H1 (cell line): ENCODE measurements at regions not wholly inside any gene's neighbourhood (a gene's known extent, or its start where the extent isn't known, plus 50 kb on each side); places are given as distances from the start of the nearest gene placed in this dataset.

Experiments
- CTCF ChIA-PET: fragments of 300-600 bp; sonication (Branson Sonifier 250); formaldehyde crosslinking; loops from one replicate; lab custom pipeline; 2021; ENCODE audit not compliant: partially characterized antibody; lab: Charles Lee
- POLR2A ChIA-PET: fragments of 300-600 bp; sonication (Branson Sonifier 250); formaldehyde crosslinking; loops from one replicate; lab custom pipeline; 2021; ENCODE audit warnings: inconsistent platforms; ENCODE audit not compliant: partially characterized antibody; lab: Charles Lee
- DNase-seq, 2 experiments: peaks; one replicate each; pipeline versions ENCODE4 v3.0.0 to v3.0.0-alpha.2; 2010 to 2022; ENCODE audit warnings: low spot score in 2 of 2, low read depth in 1 of 2, mixed read lengths in 1 of 2
- FAIRE-seq: peaks from 2 replicates; lab custom pipeline; 2011; peaks lifted over from hg19 to GRCh38; lab: Jason Lieb, UNC
- H2AFZ ChIP-seq: 2 replicates; pipeline ENCODE4 v1.8.1; 2012; ENCODE audit warnings: low read length, inconsistent platforms
- H2AK5ac ChIP-seq: 2 replicates; pipeline ENCODE4 v1.6.1; 2013; ENCODE audit warnings: low read depth, low read length
- H2BK120ac ChIP-seq: replicated peaks from 2 replicates; pipeline ENCODE3; 2013; ENCODE audit warnings: low read depth, low read length, inconsistent platforms
- H2BK12ac ChIP-seq: 2 replicates; pipeline ENCODE4 v1.6.1; 2013; ENCODE audit warnings: low read depth, low read length
- H2BK15ac ChIP-seq: 2 replicates; pipeline ENCODE4 v1.6.1; 2013; ENCODE audit warnings: low read length
- H2BK20ac ChIP-seq: 2 replicates; pipeline ENCODE4 v1.6.1; 2013; ENCODE audit warnings: low read length
- H2BK5ac ChIP-seq: 2 replicates; pipeline ENCODE4 v1.6.1; 2013; ENCODE audit warnings: low read depth, low read length
- H3K14ac ChIP-seq: 2 replicates; pipeline ENCODE4 v1.6.1; 2013; ENCODE audit warnings: inconsistent platforms; ENCODE audit not compliant: insufficient read length
- H3K18ac ChIP-seq: 2 replicates; pipeline ENCODE4 v1.6.1; 2013; ENCODE audit warnings: low read length; ENCODE audit errors: extremely low read depth
- H3K23ac ChIP-seq: 2 replicates; pipeline ENCODE4 v1.6.1; 2013; ENCODE audit warnings: inconsistent platforms; ENCODE audit not compliant: insufficient read length
- H3K23me2 ChIP-seq: 2 replicates; pipeline ENCODE4 v1.6.1; 2013; ENCODE audit warnings: low read depth, low read length
- H3K27ac ChIP-seq: 2 replicates; pipeline ENCODE4 v1.6.1; 2011; ENCODE audit warnings: low read depth, low read length, inconsistent platforms
- H3K27me3 ChIP-seq, 4 experiments: replicated peaks in 1 of 4; 1 replicate in 1 of 4; 2 replicates in 3 of 4; pipeline versions ENCODE4 v1.6.1 to v1.8.1; 2011 to 2013; ENCODE audit warnings: low read length in 3 of 4, mild to moderate bottlenecking in 3 of 4, inconsistent platforms in 2 of 4, mixed read lengths in 2 of 4, moderate library complexity in 1 of 4; ENCODE audit not compliant: control insufficient read depth in 3 of 4, insufficient read depth in 3 of 4; ENCODE audit errors: extremely low read depth in 1 of 4
- H3K36me3 ChIP-seq, 4 experiments: 2 replicates each; pipeline versions ENCODE4 v1.6.1 to v1.8.1; 2011 to 2013; ENCODE audit warnings: mild to moderate bottlenecking in 4 of 4, low read length in 3 of 4, moderate library complexity in 2 of 4, control low read depth in 1 of 4, inconsistent platforms in 1 of 4; ENCODE audit not compliant: insufficient read depth in 4 of 4, control insufficient read depth in 2 of 4
- H3K4ac ChIP-seq: replicated peaks from 2 replicates; pipeline ENCODE3; 2013; ENCODE audit warnings: low read length, low read depth, mixed read lengths, inconsistent platforms; ENCODE audit not compliant: insufficient read length
- H3K4me1 ChIP-seq, 4 experiments: replicated peaks in 1 of 4; 1 replicate in 1 of 4; 2 replicates in 3 of 4; pipeline versions ENCODE4 v1.6.1 to v1.8.1; 2011 to 2013; ENCODE audit warnings: low read length in 3 of 4, inconsistent platforms in 2 of 4, mixed read lengths in 1 of 4; ENCODE audit not compliant: insufficient read depth in 4 of 4, control insufficient read depth in 3 of 4
- H3K4me2 ChIP-seq, 2 experiments: 2 replicates each; pipeline versions ENCODE4 v1.6.1 to v1.8.1; 2011 to 2013; ENCODE audit warnings: low read depth in 2 of 2, low read length in 2 of 2, control low read depth in 1 of 2, inconsistent platforms in 1 of 2, mild to moderate bottlenecking in 1 of 2; ENCODE audit not compliant: insufficient read depth in 1 of 2
- H3K4me3 ChIP-seq, 4 experiments: fragments of 200-600, 300-600 bp in 1 of 4; sonication (generic), shearing (Covaris generic), sonication (Bioruptor Twin) in 1 of 4; 2 replicates each; pipeline versions ENCODE4 v1.5.1 to v1.8.1; 2011 to 2016; ENCODE audit warnings: low read length in 4 of 4, low read depth in 3 of 4, control low read depth in 2 of 4, inconsistent platforms in 2 of 4, mild to moderate bottlenecking in 2 of 4, mixed read lengths in 1 of 4, moderate library complexity in 1 of 4; ENCODE audit not compliant: insufficient read depth in 2 of 4; ENCODE audit errors: extremely low read depth in 1 of 4
- H3K56ac ChIP-seq: replicated peaks from 2 replicates; pipeline ENCODE3; 2013; ENCODE audit warnings: low read depth, mild to moderate bottlenecking, mixed read lengths, low read length, inconsistent platforms; ENCODE audit not compliant: insufficient read length
- H3K79me1 ChIP-seq: 2 replicates; pipeline ENCODE4 v1.6.1; 2013; ENCODE audit warnings: low read depth, low read length, control low read depth
- H3K79me2 ChIP-seq, 2 experiments: 2 replicates each; pipeline versions ENCODE4 v1.6.1 to v1.8.1; 2012 to 2013; ENCODE audit warnings: low read length in 2 of 2, mild to moderate bottlenecking in 2 of 2, inconsistent platforms in 1 of 2; ENCODE audit not compliant: insufficient read depth in 2 of 2, control insufficient read depth in 1 of 2
- H3K9ac ChIP-seq, 4 experiments: replicated peaks in 1 of 4; 1 replicate in 1 of 4; 2 replicates in 3 of 4; pipeline versions ENCODE4 v1.6.1 to v1.8.1; 2011 to 2013; ENCODE audit warnings: low read depth in 3 of 4, low read length in 3 of 4, control low read depth in 2 of 4, mild to moderate bottlenecking in 2 of 4, moderate library complexity in 2 of 4, inconsistent platforms in 1 of 4; ENCODE audit errors: extremely low read depth in 1 of 4
- H3K9me3 ChIP-seq, 2 experiments: 2 replicates each; pipeline versions ENCODE4 v1.6.1 to v1.8.1; 2012 to 2013; ENCODE audit warnings: mild to moderate bottlenecking in 2 of 2, moderate library complexity in 2 of 2, control low read depth in 1 of 2, inconsistent platforms in 1 of 2, low read depth in 1 of 2, low read length in 1 of 2, mixed read lengths in 1 of 2; ENCODE audit not compliant: insufficient read depth in 2 of 2
- H4K20me1 ChIP-seq, 2 experiments: replicated peaks in 1 of 2; 2 replicates each; pipeline versions ENCODE3 to v1.8.1; 2011 to 2013; ENCODE audit warnings: inconsistent platforms in 2 of 2, low read length in 2 of 2, mild to moderate bottlenecking in 1 of 2; ENCODE audit not compliant: insufficient read depth in 2 of 2, control insufficient read depth in 1 of 2
- H4K5ac ChIP-seq: 2 replicates; pipeline ENCODE4 v1.6.1; 2013; ENCODE audit warnings: low read length, low read depth, mixed read lengths, inconsistent platforms; ENCODE audit not compliant: insufficient read length
- H4K8ac ChIP-seq: 2 replicates; pipeline ENCODE4 v1.8.0; 2013; ENCODE audit warnings: mild to moderate bottlenecking, moderate library complexity, low read length, inconsistent platforms; ENCODE audit not compliant: insufficient read depth; ENCODE audit errors: extremely low read depth
- H4K91ac ChIP-seq: replicated peaks from 2 replicates; pipeline ENCODE3; 2013; ENCODE audit warnings: low read length, mixed read lengths, inconsistent platforms; ENCODE audit not compliant: insufficient read length
- ATF3 ChIP-seq: IDR thresholded peaks from 2 replicates; pipeline ENCODE4 v1.6.1; 2011; ENCODE audit warnings: low read depth, mild to moderate bottlenecking, low read length; ENCODE audit not compliant: insufficient read depth
- CBX8 ChIP-seq: fragments of 300-800, 300-1000 bp; sonication (generic); IDR thresholded peaks from 2 replicates; pipeline ENCODE4 v1.7.1; 2016; ENCODE audit warnings: low read depth, low read length, borderline replicate concordance
- GABPA ChIP-seq: IDR thresholded peaks from 2 replicates; pipeline ENCODE4 v1.6.1; 2011; ENCODE audit warnings: mild to moderate bottlenecking, low read length, moderate library complexity, borderline replicate concordance; ENCODE audit not compliant: insufficient read depth
- HDAC2 ChIP-seq, 2 experiments: fragments of 300-600 bp in 1 of 2; sonication (generic) in 1 of 2; IDR thresholded peaks; 2 replicates each; pipeline ENCODE4 v1.6.1; 2011 to 2012; ENCODE audit warnings: low read depth in 2 of 2, low read length in 2 of 2, mild to moderate bottlenecking in 2 of 2, moderate library complexity in 2 of 2, borderline replicate concordance in 1 of 2, inconsistent platforms in 1 of 2
- KDM1A ChIP-seq: fragments of 200-600, 300-600 bp; sonication (generic); IDR thresholded peaks from 2 replicates; pipeline ENCODE4 v1.7.1; 2016; ENCODE audit warnings: mild to moderate bottlenecking, low read length, borderline replicate concordance
- KDM5A ChIP-seq: fragments of 200-600 bp; IDR thresholded peaks from 2 replicates; pipeline ENCODE4 v1.7.1; 2012; ENCODE audit warnings: mild to moderate bottlenecking, low read length, inconsistent platforms, mixed read lengths
- NANOG ChIP-seq: IDR thresholded peaks from 2 replicates; pipeline ENCODE4 v1.6.1; 2011; ENCODE audit warnings: low read length, low read depth, mild to moderate bottlenecking, inconsistent platforms; ENCODE audit not compliant: insufficient read depth, poor library complexity, severe bottlenecking
- NRF1 ChIP-seq: IDR thresholded peaks from 2 replicates; pipeline ENCODE4 v1.6.1; 2011; ENCODE audit warnings: mild to moderate bottlenecking, low read depth, low read length, improper control_type of control experiment
- POLR2A ChIP-seq, 2 experiments: IDR thresholded peaks; 1 replicate in 1 of 2; 2 replicates in 1 of 2; pipeline ENCODE4 v1.6.1; 2011; ENCODE audit warnings: low read depth in 2 of 2, low read length in 2 of 2, mild to moderate bottlenecking in 2 of 2; ENCODE audit errors: control extremely low read depth in 1 of 2
- POU5F1 ChIP-seq: IDR thresholded peaks from 2 replicates; pipeline ENCODE4 v1.6.1; 2011; ENCODE audit warnings: low read depth, mild to moderate bottlenecking, low read length, moderate library complexity
- SIX5 ChIP-seq: IDR thresholded peaks from 2 replicates; pipeline ENCODE4 v1.6.1; 2011; ENCODE audit warnings: mild to moderate bottlenecking, low read depth, low read length
- SRF ChIP-seq: IDR thresholded peaks from 2 replicates; pipeline ENCODE4 v1.6.1; 2011; ENCODE audit warnings: mild to moderate bottlenecking, low read depth, low read length, moderate library complexity
- SUZ12 ChIP-seq: fragments of 200-600 bp; sonication (generic); IDR thresholded peaks from 2 replicates; pipeline ENCODE4 v1.6.1; 2012; ENCODE audit warnings: mild to moderate bottlenecking, inconsistent platforms, low read length, moderate library complexity, mixed read lengths
- TCF12 ChIP-seq: IDR thresholded peaks from 2 replicates; pipeline ENCODE4 v1.6.1; 2011; ENCODE audit warnings: low read depth, mild to moderate bottlenecking, low read length
- TEAD4 ChIP-seq: IDR thresholded peaks from 2 replicates; pipeline ENCODE4 v1.6.1; 2012; ENCODE audit warnings: low read depth, low read length, inconsistent platforms, mixed read lengths
- WGBS, 2 experiments: shearing (Covaris generic) in 1 of 2; methylation state at CpG; one replicate each; pipeline versions ENCODE4 v1.1.6 to v1.1.7; 2013 to 2015; ENCODE audit warnings: low lambda C conversion rate in 2 of 2, mixed read lengths in 2 of 2, inconsistent platforms in 1 of 2, low coverage in 1 of 2, missing lambda C conversion rate in 1 of 2; ENCODE audit not compliant: insufficient replicate concordance in 2 of 2, insufficient coverage in 1 of 2, insufficient read length in 1 of 2; ENCODE audit errors: extremely low coverage in 1 of 2, missing lambda C conversion rate in 1 of 2; 5-methylcytosine and 5-hydroxymethylcytosine counted together

DNA sequence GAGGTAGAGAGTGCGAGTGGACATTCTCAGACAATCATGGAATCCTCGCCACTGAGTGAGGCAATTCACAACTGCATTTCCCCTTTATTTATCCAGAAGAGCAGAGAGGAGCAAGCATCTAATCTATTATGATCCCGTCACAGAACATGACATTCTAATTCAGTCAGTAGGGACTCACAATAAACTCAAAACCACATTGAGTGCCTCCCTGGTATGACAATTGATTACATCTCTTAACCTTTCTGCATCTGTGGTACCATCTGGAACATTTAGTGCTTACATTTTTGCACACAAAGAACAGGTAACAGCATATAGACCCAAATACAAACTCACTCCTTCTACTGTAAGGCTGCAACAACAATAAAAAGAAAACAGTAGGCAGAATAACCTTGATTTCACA is 517.2 kb downstream of the GBE1 start:
- no peak overlapping the region for H2BK15ac ChIP-seq
- no peaks in the 10 kb centered on the region; the same call in 1 of the 2 replicates for H3K23me2 ChIP-seq
- H4K5ac ChIP-seq = no peak overlapping the region
- H2AFZ ChIP-seq = no peak overlapping the region
- H3K23ac ChIP-seq = no peak overlapping the region
- H3K9ac ChIP-seq = no peak overlapping the region
- no peak overlapping the region for H2BK5ac ChIP-seq
- H4K8ac ChIP-seq = no peak overlapping the region
- no peaks in the 10 kb centered on the region for H3K36me3 ChIP-seq
- H2BK20ac ChIP-seq = no peak overlapping the region
- no peak overlapping the region for H3K18ac ChIP-seq
- H3K9me3 ChIP-seq = no peaks in the 10 kb centered on the region
- no peak overlapping the region for H3K27ac ChIP-seq
- H3K4me2 ChIP-seq = no peak overlapping the region
- no peaks in the 10 kb centered on the region for H4K20me1 ChIP-seq
- H2BK120ac ChIP-seq = no peak overlapping the region
- POLR2A ChIA-PET = no interaction called here
- H3K27me3 ChIP-seq = no peaks in the 10 kb centered on the region
- no peaks in the 10 kb centered on the region for H3K79me1 ChIP-seq
- no peak overlapping the region for H3K4ac ChIP-seq
- no peak overlapping the region for H2AK5ac ChIP-seq
- FAIRE-seq (no peak), DNase-seq (no peak)
- no peak overlapping the region for H4K91ac ChIP-seq
- no peaks in the 10 kb centered on the region for H3K79me2 ChIP-seq
- no peak overlapping the region for H3K56ac ChIP-seq
- H2BK12ac ChIP-seq = no peak overlapping the region
- H3K14ac ChIP-seq = no peak overlapping the region
- WGBS, 2 experiments = 93% methylated on average over 3 of the region's 3 CpGs; no CpG with 5 or more reads in 1 of the 2 experiments
- CTCF ChIA-PET = no interaction called here
- no peak overlapping the region for H3K4me3 ChIP-seq
- peaks cover 0 to under 1% (median 0%) of the 10 kb centered on the region in 4 experiments; a peak in 1 of 7 replicates for H3K4me1 ChIP-seq
- TF ChIP-seq SUZ12 (no peak), TEAD4 (no peak), SRF (no peak), CBX8 (no peak), POLR2A (IDR thresholded peaks at IDR 0.05; ENCODE audit: control extremely low read depth in 1 of 2, low read depth in 2 of 2, low read length in 2 of 2) (no peak), GABPA (no peak), ATF3 (no peak), NRF1 (no peak), TCF12 (no peak), SIX5 (no peak), POU5F1 (no peak), NANOG (no peak), KDM5A (no peak), KDM1A (no peak), HDAC2 (IDR thresholded peaks at IDR 0.05; ENCODE audit: borderline replicate concordance in 1 of 2, low read depth in 2 of 2, low read length in 2 of 2) (no peak)
